Neural progenitor cell (in vitro differentiated cells): ENCODE measurements at regions not wholly inside any gene's neighbourhood (a gene's known extent, or its start where the extent isn't known, plus 50 kb on each side); places are given as distances from the start of the nearest gene placed in this dataset.
A peak's percentile ranks its signal among the peaks of the same experiment; 100 is the strongest.

Source experiments
- DNase-seq: peaks from one replicate; pipeline ENCODE4 v3.0.0-alpha.2; 2016; ENCODE audit warnings: low spot score
- H2AFZ ChIP-seq: fragments of 200-600 bp; sonication (generic); replicated peaks from 2 replicates; pipeline ENCODE4 v1.6.1; 2016; ENCODE audit warnings: antibody characterized with exemption
- H3F3A ChIP-seq: fragments of 200-600 bp; sonication (generic); 2 replicates; pipeline ENCODE4 v1.6.1; 2016; ENCODE audit warnings: antibody characterized with exemption, low read depth
- H3K27ac ChIP-seq: fragments of 200-600 bp; sonication (generic); 2 replicates; pipeline ENCODE4 v1.5.1; 2016; ENCODE audit warnings: mild to moderate bottlenecking
- H3K27me3 ChIP-seq: fragments of 200-600 bp; sonication (generic); 2 replicates; pipeline ENCODE4 v1.6.1; 2016; ENCODE audit warnings: mild to moderate bottlenecking, moderate library complexity
- H3K36me3 ChIP-seq: fragments of 200-600 bp; sonication (generic); 2 replicates; pipeline ENCODE4 v1.5.1; 2016
- H3K4me1 ChIP-seq: fragments of 200-600 bp; sonication (generic); 2 replicates; pipeline ENCODE4 v1.6.1; 2016; ENCODE audit warnings: mixed run types
- H3K4me2 ChIP-seq: fragments of 200-600 bp; sonication (generic); 2 replicates; pipeline ENCODE4 v1.6.1; 2016
- H3K4me3 ChIP-seq: fragments of 200-600 bp; sonication (generic); 2 replicates; pipeline ENCODE4 v1.5.1; 2016
- H3K79me2 ChIP-seq: fragments of 200-600 bp; sonication (generic); 2 replicates; pipeline ENCODE4 v1.6.1; 2016; ENCODE audit warnings: low read depth
- H3K9ac ChIP-seq: fragments of 200-600 bp; sonication (generic); 2 replicates; pipeline ENCODE4 v1.6.1; 2016
- H3K9me3 ChIP-seq: fragments of 200-600 bp; sonication (generic); 2 replicates; pipeline ENCODE4 v1.5.1; 2016; ENCODE audit warnings: low read depth
- H4K20me1 ChIP-seq: fragments of 200-600 bp; sonication (generic); 2 replicates; pipeline ENCODE4 v1.6.1; 2016; ENCODE audit warnings: low read depth
- H3K27ac Mint-ChIP-seq: 3 replicates; pipeline ENCODE4 v1.8.0; 2021; ENCODE audit warnings: mixed read lengths
- H3K27me3 Mint-ChIP-seq: 2 replicates; pipeline ENCODE4 v1.8.0; 2022; ENCODE audit warnings: low read depth, mild to moderate bottlenecking, inconsistent platforms, moderate library complexity, mixed read lengths; ENCODE audit not compliant: insufficient read depth
- H3K36me3 Mint-ChIP-seq: 3 replicates; pipeline ENCODE4 v1.8.0; 2021; ENCODE audit warnings: mixed read lengths
- H3K4me1 Mint-ChIP-seq: 3 replicates; pipeline ENCODE4 v1.8.0; 2021; ENCODE audit warnings: mixed read lengths
- H3K4me3 Mint-ChIP-seq: 3 replicates; pipeline ENCODE4 v1.8.0; 2021; ENCODE audit warnings: mild to moderate bottlenecking, moderate library complexity, mixed read lengths
- H3K9me3 Mint-ChIP-seq: 3 replicates; pipeline ENCODE4 v1.8.0; 2020; ENCODE audit warnings: mixed read lengths
- EZH2 ChIP-seq: fragments of 200-600 bp; sonication (generic); IDR thresholded peaks from 2 replicates; pipeline ENCODE4 v1.6.1; 2017; ENCODE audit warnings: antibody characterized with exemption, mild to moderate bottlenecking, moderate library complexity
- EZH2phosphoT487 ChIP-seq: fragments of 200-600 bp; sonication (generic); IDR thresholded peaks from 2 replicates; pipeline ENCODE4 v1.6.1; 2017; ENCODE audit warnings: antibody characterized with exemption
- TF ChIP-seq, protein P1 (sequence below): fragments of 200-600 bp; sonication (generic); IDR thresholded peaks from 2 replicates; pipeline ENCODE4 v1.5.1; 2017; ENCODE audit warnings: antibody characterized with exemption, mild to moderate bottlenecking

GRCh38 chr12:58254463-58255100, 313.2 kb downstream of the ATP23 start:
- Histone ChIP-seq H3K4me3 (no peak overlapping the region), H3K36me3 (no peaks in the 10 kb centered on the region), H3K27ac (no peak overlapping the region), H3K79me2 (no peaks in the 10 kb centered on the region), H3K4me1 (peaks cover 3% of the 10 kb centered on the region), H3K9me3 (no peaks in the 10 kb centered on the region), H4K20me1 (no peaks in the 10 kb centered on the region), H3F3A (no peaks in the 10 kb centered on the region), H3K4me2 (no peak overlapping the region), H2AFZ (no peak overlapping the region), H3K27me3 (no peaks in the 10 kb centered on the region), H3K9ac (no peak overlapping the region)
- no peak overlapping the region for H3K4me3 Mint-ChIP-seq
- H3K27ac Mint-ChIP-seq = no peak overlapping the region
- H3K36me3 Mint-ChIP-seq = no peaks in the 10 kb centered on the region
- peaks cover 8% of the 10 kb centered on the region for H3K9me3 Mint-ChIP-seq
- DNase-seq = no peak
- TF ChIP-seq EZH2 = no peak
- no peak for TF ChIP-seq EZH2phosphoT487
- TF ChIP-seq, protein P1, sequence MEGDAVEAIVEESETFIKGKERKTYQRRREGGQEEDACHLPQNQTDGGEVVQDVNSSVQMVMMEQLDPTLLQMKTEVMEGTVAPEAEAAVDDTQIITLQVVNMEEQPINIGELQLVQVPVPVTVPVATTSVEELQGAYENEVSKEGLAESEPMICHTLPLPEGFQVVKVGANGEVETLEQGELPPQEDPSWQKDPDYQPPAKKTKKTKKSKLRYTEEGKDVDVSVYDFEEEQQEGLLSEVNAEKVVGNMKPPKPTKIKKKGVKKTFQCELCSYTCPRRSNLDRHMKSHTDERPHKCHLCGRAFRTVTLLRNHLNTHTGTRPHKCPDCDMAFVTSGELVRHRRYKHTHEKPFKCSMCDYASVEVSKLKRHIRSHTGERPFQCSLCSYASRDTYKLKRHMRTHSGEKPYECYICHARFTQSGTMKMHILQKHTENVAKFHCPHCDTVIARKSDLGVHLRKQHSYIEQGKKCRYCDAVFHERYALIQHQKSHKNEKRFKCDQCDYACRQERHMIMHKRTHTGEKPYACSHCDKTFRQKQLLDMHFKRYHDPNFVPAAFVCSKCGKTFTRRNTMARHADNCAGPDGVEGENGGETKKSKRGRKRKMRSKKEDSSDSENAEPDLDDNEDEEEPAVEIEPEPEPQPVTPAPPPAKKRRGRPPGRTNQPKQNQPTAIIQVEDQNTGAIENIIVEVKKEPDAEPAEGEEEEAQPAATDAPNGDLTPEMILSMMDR = no peak
- peaks cover 2% of the 10 kb centered on the region for H3K27me3 Mint-ChIP-seq
- H3K4me1 Mint-ChIP-seq = peaks cover 1% of the 10 kb centered on the region

- H2AFZ ChIP-seq = peak overlapping the region; percentile 0
- no peak overlapping the region for H3K9ac ChIP-seq
- H3K4me2 ChIP-seq = no peak overlapping the region
- H3F3A ChIP-seq = no peaks in the 10 kb centered on the region
- H3K36me3 ChIP-seq = no peaks in the 10 kb centered on the region
- Mint-ChIP-seq H3K36me3 (no peaks in the 10 kb centered on the region), H3K4me1 (no peaks in the 10 kb centered on the region), H3K27me3 (no peaks in the 10 kb centered on the region), H3K9me3 (peaks cover 2% of the 10 kb centered on the region), H3K27ac (no peak overlapping the region), H3K4me3 (no peak overlapping the region)
- no peak overlapping the region for H3K27ac ChIP-seq
- H3K4me3 ChIP-seq = no peak overlapping the region
- H4K20me1 ChIP-seq = no peaks in the 10 kb centered on the region
- TF ChIP-seq EZH2phosphoT487 (no peak), EZH2 (no peak)
- TF ChIP-seq, protein P1 = no peak
- no peak for DNase-seq
- H3K79me2 ChIP-seq = no peaks in the 10 kb centered on the region
- no peaks in the 10 kb centered on the region for H3K9me3 ChIP-seq
- no peaks in the 10 kb centered on the region for H3K4me1 ChIP-seq
- no peaks in the 10 kb centered on the region for H3K27me3 ChIP-seq
Observed at GRCh38 chr12:58262796-58263195, 321.4 kb downstream of the ATP23 start.

DNA sequence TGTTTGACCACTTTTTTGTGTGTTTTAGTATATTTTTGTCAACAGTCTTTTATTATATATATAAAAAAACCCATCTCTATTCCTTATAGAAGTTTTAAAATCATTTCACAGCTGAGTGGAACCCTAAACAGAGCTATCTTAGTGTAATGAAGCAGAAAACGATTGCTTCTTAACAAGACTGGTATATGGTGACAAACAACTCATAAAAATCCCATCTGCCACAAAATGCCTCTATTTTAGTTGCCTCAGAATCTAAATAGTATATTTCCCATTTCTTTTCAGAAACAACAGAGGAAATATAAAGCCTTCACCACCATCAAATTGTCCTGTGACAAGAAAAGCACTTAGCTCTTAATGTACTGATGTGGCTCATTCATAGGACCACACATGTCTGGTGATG, 322.4 kb downstream of the ATP23 start:
- no peaks in the 10 kb centered on the region for H3K4me1 Mint-ChIP-seq
- no peaks in the 10 kb centered on the region for H3K27me3 ChIP-seq
- no peak overlapping the region for H3K27ac ChIP-seq
- no peaks in the 10 kb centered on the region for H3F3A ChIP-seq
- H3K4me1 ChIP-seq = no peaks in the 10 kb centered on the region
- H3K36me3 Mint-ChIP-seq = no peaks in the 10 kb centered on the region
- no peak overlapping the region for H3K27ac Mint-ChIP-seq
- H2AFZ ChIP-seq = no peak overlapping the region
- H3K36me3 ChIP-seq = no peaks in the 10 kb centered on the region
- TF ChIP-seq, protein P1 = no peak
- TF ChIP-seq EZH2phosphoT487 = no peak
- TF ChIP-seq EZH2 = no peak
- no peak overlapping the region for H3K4me3 ChIP-seq
- H3K9me3 ChIP-seq = no peaks in the 10 kb centered on the region
- H3K4me2 ChIP-seq = no peak overlapping the region
- no peaks in the 10 kb centered on the region for H3K9me3 Mint-ChIP-seq
- no peak for DNase-seq
- H3K9ac ChIP-seq = no peak overlapping the region
- no peaks in the 10 kb centered on the region for H4K20me1 ChIP-seq
- H3K79me2 ChIP-seq = no peaks in the 10 kb centered on the region
- no peaks in the 10 kb centered on the region for H3K27me3 Mint-ChIP-seq
- H3K4me3 Mint-ChIP-seq = no peak overlapping the region
